GM19463 (cell line): ENCODE measurements at regions not wholly inside any gene's neighbourhood (a gene's known extent, or its start where the extent isn't known, plus 50 kb on each side); places are given as distances from the start of the nearest gene placed in this dataset.
A peak's percentile ranks its signal among the peaks of the same experiment; 100 is the strongest.
"Not testable (repeated sequence)": the region's sequence is repeated elsewhere in the genome, so short reads cannot be mapped to it uniquely, and the experiment has no call there.

Source experiments
- ATAC-seq: cut with Tn5 transposase; IDR thresholded peaks from one replicate; pipeline ENCODE4 v1.9.1; 2021; ENCODE audit warnings: mild to moderate bottlenecking, moderate library complexity; ENCODE audit not compliant: unreplicated experiment

DNA sequence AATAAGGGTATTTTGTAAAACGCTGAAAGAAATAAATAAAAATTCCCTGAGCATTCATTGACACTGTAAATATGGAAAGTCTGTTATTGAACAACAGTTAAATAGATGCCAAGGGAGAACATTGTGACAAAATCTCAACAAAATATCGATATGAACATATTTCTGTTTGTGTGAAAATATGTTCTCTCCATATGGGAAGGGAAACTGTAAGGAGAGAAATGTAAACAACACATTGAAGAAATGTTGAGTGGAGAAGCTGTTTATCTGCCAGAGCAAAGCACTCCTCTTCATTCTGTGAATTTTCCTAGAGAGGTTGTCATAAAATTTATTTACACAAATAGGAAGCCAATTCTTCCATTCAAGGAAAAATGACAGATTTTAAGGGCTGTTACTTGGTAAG, 57.1 kb upstream of the EOMES start:
- ATAC-seq = no peak

DNA sequence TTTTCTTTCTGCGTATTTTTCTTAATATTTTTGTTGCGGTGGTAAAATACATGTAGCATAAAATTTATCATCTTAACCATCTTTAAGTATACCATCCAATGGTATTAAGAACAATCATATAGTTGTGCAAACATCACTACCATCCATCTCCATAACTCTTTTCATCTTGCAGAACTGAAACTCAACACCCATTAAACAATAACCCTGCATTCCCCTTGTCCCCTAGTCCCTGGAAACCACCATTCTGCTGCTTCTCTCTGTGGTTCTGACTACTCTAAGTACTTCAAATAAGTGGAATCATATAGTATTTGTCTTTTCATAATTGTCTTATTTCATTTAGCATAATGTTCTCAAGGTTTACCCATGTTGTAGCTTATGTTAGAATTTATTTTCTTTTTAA, 67.3 kb upstream of the EOMES start:
- no peak for ATAC-seq

DNA sequence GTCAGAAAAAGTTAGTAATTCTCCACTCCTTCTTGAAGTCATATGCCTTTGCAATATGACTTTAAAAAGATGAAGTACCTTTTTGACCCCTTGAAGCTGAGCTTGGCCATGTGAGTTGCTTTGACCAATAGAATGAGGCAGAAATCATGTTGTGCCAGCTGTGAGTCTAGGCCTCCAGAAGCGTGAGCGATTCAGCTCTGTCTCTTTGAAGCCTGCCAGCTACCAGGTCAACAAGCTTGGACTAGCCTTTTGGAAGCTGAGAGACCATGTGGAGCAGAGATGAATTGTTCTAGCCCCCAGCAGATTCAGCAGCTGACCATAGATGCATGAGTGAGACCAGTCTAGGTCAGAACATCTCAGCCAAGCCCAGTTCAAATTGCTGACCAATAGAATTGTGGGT, 69.8 kb upstream of the EOMES start:
- no peak for ATAC-seq

DNA sequence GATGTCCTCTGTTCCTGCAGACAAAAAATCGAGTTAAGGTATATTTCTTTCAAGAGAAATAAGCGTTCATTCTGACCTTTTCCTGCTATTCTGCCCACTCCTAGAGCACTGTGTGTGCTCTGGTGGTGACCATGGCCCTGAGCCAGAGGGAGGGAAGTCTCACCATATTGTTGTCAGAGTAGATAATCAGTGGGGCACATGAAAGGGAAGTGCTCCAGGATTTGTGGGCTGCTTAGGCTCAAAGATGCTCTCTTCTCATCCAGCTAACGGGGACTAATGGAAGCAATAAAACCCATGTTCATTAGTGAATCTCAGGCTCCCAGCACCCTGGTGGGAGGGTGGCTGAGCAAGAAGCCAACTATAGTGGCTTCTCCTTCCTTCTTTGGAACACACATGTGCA, 70.7 kb upstream of the EOMES start:
- ATAC-seq = no peak

DNA sequence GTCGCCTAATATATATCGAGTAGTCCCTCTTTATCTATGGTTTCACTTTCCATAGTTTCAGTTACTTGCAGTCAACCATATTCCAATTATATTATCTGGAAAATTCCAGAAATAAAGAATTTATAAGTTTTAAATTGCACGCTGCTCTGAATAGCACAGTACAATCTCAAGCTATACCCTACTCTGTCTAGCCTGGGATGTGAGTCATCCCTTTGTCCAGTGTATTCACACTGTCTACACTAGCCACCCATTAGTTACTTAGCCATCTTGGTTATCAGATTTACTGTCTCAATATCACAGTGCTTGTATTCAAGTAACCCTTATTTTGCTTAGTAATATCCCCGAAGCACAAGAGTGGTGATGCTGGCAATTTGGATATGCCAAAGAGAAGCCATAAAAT, 72.1 kb upstream of the EOMES start:
- no peak for ATAC-seq

DNA sequence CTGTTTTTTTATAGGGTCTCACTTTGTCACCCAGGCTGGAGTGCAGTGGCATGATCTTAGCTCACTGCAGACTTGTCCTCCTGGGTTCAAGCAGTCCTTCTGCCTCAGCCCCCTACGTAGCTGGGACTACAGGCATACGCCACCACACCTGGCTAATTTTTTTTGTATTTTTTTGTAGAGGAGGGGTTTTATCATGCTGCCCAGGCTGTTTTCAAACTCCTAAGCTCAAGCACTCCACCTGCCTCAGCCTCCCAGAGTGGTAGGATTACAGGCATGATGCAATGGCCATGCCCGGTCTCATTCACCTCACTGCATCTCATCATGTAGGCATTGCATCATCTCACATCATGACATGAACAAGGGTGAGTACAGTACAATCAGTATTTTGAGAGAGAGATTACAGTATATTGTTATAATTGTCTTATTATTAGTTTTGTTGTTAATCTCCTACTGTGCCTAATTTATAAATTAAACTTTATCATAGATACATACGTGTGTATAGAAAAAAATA, 74.3 kb upstream of the EOMES start:
- ATAC-seq = no peak

DNA sequence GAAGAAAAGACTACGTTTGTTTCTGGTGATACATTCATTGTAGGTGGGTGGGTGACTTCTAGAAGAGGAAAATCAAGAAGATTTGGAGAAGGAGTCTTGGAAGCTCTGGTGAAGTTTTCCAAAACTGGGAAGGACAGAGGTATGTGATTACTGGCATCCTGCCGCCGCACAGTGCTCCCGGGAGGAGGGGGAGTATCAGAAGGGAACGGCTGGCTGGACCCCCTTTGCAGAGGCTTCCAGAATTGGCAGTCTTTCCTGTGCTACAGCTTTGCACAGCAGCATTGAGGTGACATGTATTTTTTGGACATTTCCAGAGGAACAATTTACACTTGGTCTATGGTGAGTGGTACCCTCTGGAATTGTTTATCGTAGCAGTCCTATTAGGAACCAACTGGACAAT, 75.7 kb upstream of the EOMES start:
- no peak for ATAC-seq

DNA sequence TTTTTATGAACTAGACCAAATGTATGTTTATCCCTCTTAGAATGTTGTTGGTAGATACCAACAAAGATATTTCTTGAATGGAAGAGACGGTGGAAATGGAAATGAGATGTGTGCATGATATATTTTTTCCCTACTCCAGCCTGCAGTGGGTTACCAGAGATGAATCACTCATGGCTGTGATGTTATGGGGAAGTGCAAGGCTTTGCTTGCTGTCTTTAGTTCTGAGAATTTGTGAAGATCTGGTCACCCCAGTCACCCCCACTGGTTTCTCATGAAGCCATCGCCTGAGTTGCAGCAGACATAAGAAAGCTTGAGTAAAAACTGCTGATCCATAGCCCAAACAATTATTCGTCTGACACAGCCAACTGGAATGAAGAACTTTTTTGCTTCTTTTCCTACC, 78.1 kb upstream of the EOMES start:
- no peak for ATAC-seq

DNA sequence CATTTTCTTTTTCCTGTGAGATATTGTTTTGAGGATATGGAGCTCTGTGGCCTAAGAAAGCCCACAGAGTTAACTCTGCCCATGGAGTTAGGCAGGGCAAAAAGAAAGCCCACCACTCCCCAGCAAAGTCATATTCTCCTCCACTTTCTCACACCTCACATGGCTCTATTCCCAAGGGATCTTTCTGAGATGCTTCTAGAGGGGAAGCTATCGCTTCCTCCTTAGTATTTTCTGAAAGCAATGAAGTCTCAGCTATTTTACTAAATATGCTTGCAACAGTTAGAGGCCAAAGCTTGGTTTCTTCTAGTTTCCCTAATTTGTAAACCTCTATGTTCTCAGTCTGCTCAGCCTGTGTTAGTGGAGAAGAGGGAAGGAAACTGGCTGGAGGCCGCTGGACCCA, 80.3 kb upstream of the EOMES start:
- no peak for ATAC-seq

DNA sequence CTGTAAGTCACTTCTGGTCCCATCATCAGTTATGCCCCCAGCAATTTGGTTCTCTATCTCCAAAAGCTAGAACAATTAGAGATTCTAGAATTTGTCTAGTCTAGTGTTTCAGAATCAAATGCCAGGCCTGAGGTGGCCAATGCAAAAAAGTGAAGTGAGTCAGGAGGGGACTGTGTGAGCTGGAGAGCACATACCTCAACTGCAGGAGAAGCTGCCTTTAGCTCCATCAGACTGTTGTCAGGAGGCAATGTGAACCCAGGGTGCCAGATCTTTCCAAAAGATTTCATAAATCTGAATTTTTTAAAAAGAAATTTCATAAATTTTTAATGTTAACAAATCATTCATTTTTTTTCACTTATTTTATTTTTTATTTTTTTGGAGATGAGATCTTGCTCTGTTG, 80.7 kb upstream of the EOMES start:
- no peak for ATAC-seq

DNA sequence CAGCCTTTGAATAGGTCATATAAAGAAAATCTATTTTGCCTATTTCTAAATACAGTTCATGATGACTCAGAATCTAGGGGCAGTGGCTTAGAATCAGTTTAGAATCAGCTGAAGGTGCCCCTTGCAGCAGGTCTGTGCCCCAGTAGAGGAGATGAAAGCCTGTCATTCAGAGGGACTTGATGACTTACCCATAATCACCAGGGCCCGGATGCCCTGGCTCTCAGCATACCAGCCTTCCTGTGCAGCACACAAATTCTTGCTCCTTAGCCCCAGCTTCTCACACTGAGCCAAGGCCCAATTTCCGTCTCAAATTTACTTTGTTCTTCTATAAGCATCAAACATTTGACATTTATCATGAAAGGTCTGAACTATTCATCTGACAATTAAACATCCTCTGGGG, 83.2 kb upstream of the EOMES start:
- ATAC-seq = no peak

DNA sequence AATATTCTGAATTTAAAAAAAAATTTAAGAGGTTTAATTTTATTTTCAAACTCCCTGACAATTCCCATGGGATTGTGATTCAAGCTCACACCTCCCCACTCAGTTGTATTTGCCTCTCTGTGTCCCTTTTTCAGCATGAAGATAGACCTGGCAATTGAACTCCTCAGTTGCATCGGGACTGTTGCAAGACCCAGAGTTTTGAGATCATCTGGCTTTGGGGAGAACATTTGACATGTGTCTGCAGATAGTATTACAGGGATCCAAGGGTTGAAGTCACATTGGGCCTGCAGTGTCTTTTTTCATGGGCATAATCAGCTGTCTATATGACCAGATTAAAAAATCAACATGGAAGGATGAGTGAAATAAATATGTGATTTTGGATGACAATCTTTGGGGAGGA, 91.1 kb upstream of the EOMES start:
- no peak for ATAC-seq

DNA sequence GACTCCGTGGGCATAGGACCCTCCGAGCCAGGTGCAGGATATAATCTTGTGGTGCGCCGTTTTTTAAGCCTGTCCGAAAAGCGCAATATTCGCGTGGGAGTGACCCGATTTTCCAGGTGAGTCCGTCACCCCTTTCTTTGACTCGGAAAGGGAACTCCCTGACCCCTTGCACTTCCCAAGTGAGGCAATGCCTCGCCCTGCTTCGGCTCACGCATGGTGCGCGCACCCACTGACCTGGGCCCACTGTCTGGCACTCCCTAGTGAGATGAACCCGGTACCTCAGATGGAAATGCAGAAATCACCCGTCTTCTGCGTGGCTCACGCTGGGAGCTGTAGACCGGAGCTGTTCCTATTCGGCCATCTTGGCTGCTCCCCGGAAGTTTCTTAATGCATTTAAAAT, 99.5 kb upstream of the EOMES start:
- ATAC-seq = not testable (repeated sequence)

DNA sequence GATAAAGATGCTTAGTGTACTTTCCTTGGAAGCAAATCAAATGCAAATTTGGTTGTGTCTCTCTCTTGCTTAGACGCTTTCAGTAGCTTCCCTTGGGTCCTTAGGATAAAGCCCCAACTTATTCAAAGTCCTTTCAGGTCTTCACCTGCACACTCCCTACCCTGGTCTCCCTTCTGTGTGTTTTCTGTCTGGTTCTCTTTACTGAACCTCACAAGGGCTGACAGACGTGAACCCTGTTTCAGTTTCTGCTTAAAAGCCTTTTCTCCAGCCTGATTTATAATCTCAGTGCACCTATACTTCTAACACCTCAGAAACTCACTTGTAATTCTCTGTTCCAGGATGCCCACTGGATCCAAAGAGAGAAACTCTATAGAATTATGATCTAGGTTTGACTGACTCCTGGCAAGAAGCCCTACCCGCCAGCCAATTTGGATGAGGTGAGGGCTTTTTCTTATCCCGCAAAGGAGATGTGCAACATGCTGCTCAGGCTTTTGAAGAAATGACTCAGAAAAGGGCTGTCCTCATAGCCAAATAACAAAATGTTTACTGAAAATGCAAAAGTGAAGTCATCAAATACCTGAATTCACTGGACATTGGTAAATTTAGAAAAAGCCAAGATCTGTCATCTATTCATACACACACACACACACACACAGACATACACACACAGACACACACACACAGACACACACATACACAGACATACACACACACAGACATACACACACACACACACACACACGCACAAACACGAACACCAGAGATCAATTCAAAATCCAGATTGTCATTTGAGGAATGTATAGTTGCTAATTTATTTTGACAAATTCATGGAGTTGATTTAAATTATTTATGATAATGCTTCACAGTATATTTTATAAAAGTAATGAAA, 102.4 kb upstream of the EOMES start:
- ATAC-seq = no peak

DNA sequence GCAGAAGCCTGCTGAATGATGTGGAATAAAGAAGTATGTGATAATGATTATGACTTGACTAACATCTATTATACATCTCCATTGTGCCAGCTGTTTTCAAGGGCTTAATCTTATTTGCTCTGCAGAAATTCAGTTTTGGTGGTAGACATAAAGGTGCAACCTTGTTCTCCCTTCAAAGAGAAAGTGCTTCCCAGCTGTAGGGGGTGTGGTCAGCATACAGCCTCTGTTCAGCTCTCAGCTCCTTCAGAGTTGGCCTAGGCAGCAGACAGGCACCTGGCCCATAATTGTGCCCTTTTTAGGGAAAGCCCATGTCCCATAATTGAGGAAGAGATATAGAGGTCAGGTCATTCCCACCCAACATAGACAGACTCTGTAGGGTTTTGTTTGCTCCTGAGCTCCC, 104.3 kb upstream of the EOMES start:
- no peak for ATAC-seq

DNA sequence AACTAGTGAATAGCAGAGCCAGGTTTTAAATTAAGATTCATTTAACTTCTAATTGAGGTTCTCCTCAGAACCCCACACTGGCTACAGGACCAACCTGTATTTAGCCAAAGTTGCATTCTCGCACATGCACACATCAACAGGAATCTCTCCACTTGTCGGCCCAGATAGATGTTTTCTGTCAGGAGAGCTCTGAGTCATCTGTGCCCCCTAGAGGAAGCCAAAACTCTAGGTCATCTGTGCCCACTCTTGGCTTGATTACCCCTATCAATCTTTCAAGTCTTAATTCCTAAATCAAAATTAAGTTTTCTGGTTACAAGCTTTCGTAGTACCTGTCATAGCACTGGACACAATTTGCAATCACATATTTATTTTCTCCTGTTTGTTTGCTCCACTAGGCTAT, 104.9 kb upstream of the EOMES start:
- no peak for ATAC-seq

DNA sequence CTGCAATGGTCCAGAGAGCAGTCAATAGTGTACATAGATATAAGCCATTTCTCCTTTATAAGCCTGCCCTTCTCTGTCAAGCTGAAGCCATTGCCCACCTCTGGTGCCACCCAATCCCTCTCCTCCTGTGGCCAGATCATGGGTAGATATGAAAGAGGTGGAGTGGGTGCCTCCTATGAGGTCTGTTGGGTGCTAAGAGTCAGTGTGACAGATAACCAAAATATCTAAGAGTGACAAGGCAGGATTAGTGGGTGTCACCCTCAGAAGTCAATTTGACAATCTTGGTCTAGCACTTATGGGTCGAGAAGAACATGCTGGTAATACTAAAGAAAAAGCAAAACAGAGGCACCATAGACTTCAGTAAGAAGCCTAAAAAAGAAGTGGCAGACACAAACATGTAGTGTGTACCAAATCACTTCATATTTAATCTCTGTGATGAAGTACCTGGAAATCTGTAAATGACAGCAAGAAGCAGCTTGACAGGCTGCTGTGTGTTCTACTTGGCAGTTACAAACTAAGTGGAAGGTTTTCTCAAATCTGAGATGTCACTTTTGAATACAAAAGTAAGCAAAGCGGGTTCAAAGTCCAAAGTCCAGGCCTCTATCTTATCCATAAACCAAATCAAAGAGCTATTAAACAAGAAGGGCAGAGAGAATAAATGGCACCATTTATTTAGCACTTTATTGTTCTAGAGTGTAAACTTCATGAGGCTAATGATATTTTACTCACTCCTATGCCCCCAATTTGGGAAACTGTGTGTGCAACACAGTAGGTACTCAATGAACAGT, 118.9 kb upstream of the EOMES start:
- ATAC-seq = no peak

DNA sequence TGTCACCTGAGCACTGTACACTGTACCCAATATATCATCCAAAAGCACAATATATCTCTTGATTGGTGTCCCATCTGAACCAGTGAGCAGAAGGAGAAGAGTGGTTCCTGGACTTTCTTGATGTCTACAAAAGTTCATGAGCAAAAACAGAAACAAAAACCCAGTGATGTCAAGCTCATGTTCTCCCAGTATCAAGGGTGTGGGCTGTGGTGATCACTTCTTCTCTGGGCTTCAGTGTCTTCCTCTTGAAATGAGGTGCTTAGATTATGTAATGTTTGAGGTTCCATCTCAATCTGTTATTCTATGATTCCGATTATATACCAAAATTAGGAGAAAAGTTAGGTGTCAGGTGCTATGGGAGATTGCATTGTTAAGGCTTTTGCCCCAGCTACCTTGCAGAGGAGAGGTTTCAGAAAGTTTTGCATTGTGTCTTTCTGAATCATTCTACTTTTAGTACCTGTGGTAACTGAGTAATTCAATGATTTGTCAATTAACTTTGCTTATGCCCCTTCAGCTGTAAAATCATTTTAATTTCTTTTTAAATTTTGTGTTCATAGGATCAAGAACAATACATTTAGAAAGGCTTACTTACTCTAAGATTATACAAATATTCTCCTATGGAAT, 122.0 kb upstream of the EOMES start:
- peak; percentile 50 for ATAC-seq

DNA sequence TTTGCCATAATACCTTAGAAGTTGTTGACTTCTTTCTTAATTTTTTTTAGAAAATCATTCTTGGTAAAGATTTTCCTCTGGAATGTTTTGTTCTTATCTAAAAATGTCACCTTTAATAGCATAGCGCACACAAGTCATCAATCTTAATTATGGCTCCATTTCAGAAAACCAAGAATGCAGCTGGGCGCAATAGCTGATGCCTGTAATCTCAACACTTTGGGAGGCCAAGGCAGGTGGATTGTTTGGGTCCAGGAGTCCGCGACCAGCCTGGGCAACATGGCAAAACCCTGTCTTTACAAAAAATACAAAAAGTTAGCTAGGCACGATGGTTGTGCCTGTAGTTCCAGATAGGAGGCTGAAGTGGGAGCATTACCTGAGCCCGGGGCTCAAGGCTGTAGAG, 125.6 kb upstream of the EOMES start:
- ATAC-seq = no peak

DNA sequence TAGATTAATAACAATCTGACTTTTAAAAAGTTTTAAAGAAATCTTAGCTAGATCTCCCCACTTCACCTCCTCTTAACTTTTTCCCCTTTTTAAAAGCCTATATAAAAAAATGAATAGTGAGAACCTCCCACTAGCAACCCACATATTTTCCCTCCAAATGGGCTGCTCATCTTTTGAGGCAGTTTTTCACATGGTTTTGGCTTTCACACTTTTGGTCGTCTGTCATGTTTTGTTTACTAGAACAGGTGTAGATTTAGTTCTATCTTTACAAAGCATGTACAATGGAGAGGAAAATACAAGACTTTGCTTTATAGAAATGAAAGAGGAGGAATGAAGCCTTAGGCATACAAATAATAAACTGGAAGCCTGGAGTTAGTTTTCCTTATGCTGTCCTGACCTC, 126.7 kb upstream of the EOMES start:
- no peak for ATAC-seq

DNA sequence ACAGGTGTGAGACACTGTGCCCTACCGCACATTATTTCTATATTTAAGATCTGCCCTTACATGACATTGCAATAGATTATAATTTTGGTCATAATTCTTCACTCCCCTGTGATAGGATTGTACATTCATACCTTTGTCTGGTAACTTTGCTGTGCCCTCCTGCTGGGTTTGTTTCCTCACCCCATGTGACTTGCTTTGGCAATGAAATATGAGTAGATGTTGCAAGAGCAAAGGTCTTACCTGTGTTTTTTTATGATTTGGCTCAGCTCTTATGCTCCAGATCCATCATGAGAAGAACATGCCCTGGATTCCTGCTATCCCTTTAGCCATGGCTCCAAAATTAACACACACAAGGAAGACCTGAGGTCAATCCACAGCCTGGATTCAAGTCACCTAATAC, 137.7 kb upstream of the EOMES start:
- ATAC-seq = no peak
